GM23338 (cell line): ENCODE measurements at regions not wholly inside any gene's neighbourhood (a gene's known extent, or its start where the extent isn't known, plus 50 kb on each side); places are given as distances from the start of the nearest gene placed in this dataset.

Source experiments
- ATAC-seq: fragments of 200-7000 bp; cut with Tn5 transposase; 3 replicates; pipeline ENCODE4 v1.9.1; 2020
- DNase-seq: peaks from one replicate; pipeline ENCODE4 v3.0.0-alpha.2; 2015; ENCODE audit warnings: low spot score
- H2AFZ ChIP-seq: fragments of 200-600 bp; sonication (generic); 2 replicates; pipeline ENCODE4 v1.8.0; 2016; ENCODE audit warnings: antibody characterized with exemption, mild to moderate bottlenecking, moderate library complexity
- H3F3A ChIP-seq: fragments of 200-600 bp; sonication (generic); replicated peaks from 2 replicates; pipeline ENCODE4 v1.8.0; 2017; ENCODE audit warnings: antibody characterized with exemption, mixed run types, low read depth
- H3K27ac ChIP-seq: fragments of 200-600 bp; sonication (generic); 2 replicates; pipeline ENCODE4 v1.6.1; 2016; ENCODE audit warnings: low read depth
- H3K27me3 ChIP-seq: fragments of 200-600 bp; sonication (generic); 2 replicates; pipeline ENCODE4 v1.8.0; 2016; ENCODE audit warnings: mild to moderate bottlenecking, mixed run types, moderate library complexity; ENCODE audit not compliant: insufficient read depth
- H3K36me3 ChIP-seq: fragments of 200-600 bp; sonication (generic); 2 replicates; pipeline ENCODE4 v1.8.0; 2016; ENCODE audit warnings: mild to moderate bottlenecking; ENCODE audit not compliant: insufficient read depth
- H3K4me1 ChIP-seq: fragments of 200-600 bp; sonication (generic); 2 replicates; pipeline ENCODE4 v1.8.0; 2016; ENCODE audit warnings: mild to moderate bottlenecking, moderate library complexity; ENCODE audit not compliant: insufficient read depth
- H3K4me2 ChIP-seq: fragments of 200-600 bp; sonication (generic); 2 replicates; pipeline ENCODE4 v1.7.1; 2017; ENCODE audit warnings: mixed run types
- H3K4me3 ChIP-seq: fragments of 200-600 bp; sonication (generic); 2 replicates; pipeline ENCODE4 v1.6.1; 2016; ENCODE audit warnings: mixed run types
- H3K79me2 ChIP-seq: fragments of 200-600 bp; sonication (generic); replicated peaks from 2 replicates; pipeline ENCODE4 v1.8.0; 2017; ENCODE audit warnings: mild to moderate bottlenecking; ENCODE audit not compliant: insufficient read depth
- H3K9me2 ChIP-seq: fragments of 200-600 bp; sonication (generic); 2 replicates; pipeline ENCODE4 v1.8.0; 2017; ENCODE audit not compliant: insufficient read depth
- H4K20me1 ChIP-seq: fragments of 200-600 bp; sonication (generic); replicated peaks from 2 replicates; pipeline ENCODE4 v1.8.0; 2017; ENCODE audit warnings: mild to moderate bottlenecking; ENCODE audit not compliant: insufficient read depth
- H3K27ac Mint-ChIP-seq: 2 replicates; pipeline ENCODE4 v1.8.0; 2020; ENCODE audit warnings: inconsistent platforms, mild to moderate bottlenecking, moderate library complexity, mixed read lengths
- H3K27me3 Mint-ChIP-seq: 3 replicates; pipeline ENCODE4 v1.8.0; 2022; ENCODE audit warnings: low read depth, mild to moderate bottlenecking, moderate library complexity, mixed read lengths, inconsistent platforms; ENCODE audit not compliant: insufficient read depth, poor library complexity
- H3K36me3 Mint-ChIP-seq: 3 replicates; pipeline ENCODE4 v1.8.0; 2021; ENCODE audit warnings: low read depth, mild to moderate bottlenecking, inconsistent platforms, moderate library complexity, mixed read lengths
- H3K4me1 Mint-ChIP-seq: 3 replicates; pipeline ENCODE4 v1.8.0; 2020; ENCODE audit warnings: mild to moderate bottlenecking, inconsistent platforms, mixed read lengths
- H3K4me3 Mint-ChIP-seq: 3 replicates; pipeline ENCODE4 v1.8.0; 2021; ENCODE audit warnings: moderate library complexity, mild to moderate bottlenecking, inconsistent platforms, mixed read lengths
- H3K9me3 Mint-ChIP-seq: 3 replicates; pipeline ENCODE4 v1.8.0; 2020; ENCODE audit warnings: moderate library complexity, mild to moderate bottlenecking, inconsistent platforms, mixed read lengths
- CREB1 ChIP-seq: fragments of 250-450 bp; sonication (Bioruptor Pico); IDR thresholded peaks from 2 replicates; pipeline ENCODE4 v1.5.0; 2020; ENCODE audit warnings: low read depth, mild to moderate bottlenecking, moderate library complexity
- EZH2 ChIP-seq: fragments of 200-600 bp; sonication (generic); IDR thresholded peaks from one replicate; pipeline ENCODE4 v1.8.0; 2017; ENCODE audit warnings: antibody characterized with exemption, mild to moderate bottlenecking, low read depth; ENCODE audit not compliant: unreplicated experiment
- JUNB ChIP-seq: IDR thresholded peaks from one replicate; pipeline ENCODE4 v1.6.1; 2016; ENCODE audit warnings: antibody characterized with exemption; ENCODE audit not compliant: unreplicated experiment
- NANOG ChIP-seq: IDR thresholded peaks from 2 replicates; pipeline ENCODE4 v1.6.1; 2016; ENCODE audit warnings: antibody characterized with exemption, borderline replicate concordance
- POLR2AphosphoS5 ChIP-seq: IDR thresholded peaks from 2 replicates; pipeline ENCODE4 v1.6.1; 2016; ENCODE audit warnings: antibody characterized with exemption, low read depth
- ZNF114 ChIP-seq: fragments of 250-450 bp; sonication (Bioruptor Pico); IDR thresholded peaks from 2 replicates; pipeline ENCODE4 v1.5.0; 2020; ENCODE audit warnings: mild to moderate bottlenecking, moderate library complexity
- ZNF331 ChIP-seq: fragments of 250-450 bp; sonication (Bioruptor Pico); IDR thresholded peaks from 2 replicates; pipeline ENCODE4 v1.5.0; 2020; ENCODE audit warnings: low read depth, mild to moderate bottlenecking, moderate library complexity
- TF ChIP-seq, protein P1 (sequence below): IDR thresholded peaks from 2 replicates; pipeline ENCODE4 v1.6.1; 2016; ENCODE audit warnings: antibody characterized with exemption
- TF ChIP-seq, protein P2 (sequence below): fragments of 250-450 bp; sonication (Bioruptor Pico); IDR thresholded peaks from 2 replicates; pipeline ENCODE4 v1.5.0; 2020; ENCODE audit warnings: mild to moderate bottlenecking, moderate library complexity
- TF ChIP-seq, protein P3 (sequence below), 2 experiments: fragments of 200-600 bp in 1 of 2; sonication (generic) in 1 of 2; conservative IDR thresholded peaks; 2 replicates each; pipeline versions ENCODE4 v1.5.1 to v1.6.1; 2016 to 2017; ENCODE audit warnings: antibody characterized with exemption in 2 of 2, low read depth in 2 of 2, mild to moderate bottlenecking in 2 of 2, moderate library complexity in 1 of 2

DNA sequence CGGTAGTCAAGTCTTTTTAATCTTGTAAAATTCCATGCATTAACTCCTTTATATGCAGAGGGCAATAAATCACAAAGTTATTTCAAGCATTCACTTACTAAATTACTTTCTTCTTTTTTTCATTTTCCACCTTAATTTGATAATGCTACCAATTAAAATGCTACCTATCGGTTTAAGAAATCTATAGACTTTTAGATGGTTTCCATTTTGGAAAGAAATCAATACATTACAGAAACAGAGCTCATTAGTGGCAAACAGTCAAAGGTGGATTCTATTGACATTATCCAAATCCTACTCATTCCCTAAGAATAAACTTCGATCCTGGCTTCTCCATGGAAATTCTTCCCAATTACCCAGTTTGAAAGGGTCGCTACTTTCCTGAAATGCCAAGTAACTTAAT, 176.5 kb downstream of the MREG start:
- TF ChIP-seq NANOG (no peak), ZNF331 (CRISPR knock-in tag) (no peak), CREB1 (no peak), POLR2AphosphoS5 (no peak)
- TF ChIP-seq, protein P1, sequence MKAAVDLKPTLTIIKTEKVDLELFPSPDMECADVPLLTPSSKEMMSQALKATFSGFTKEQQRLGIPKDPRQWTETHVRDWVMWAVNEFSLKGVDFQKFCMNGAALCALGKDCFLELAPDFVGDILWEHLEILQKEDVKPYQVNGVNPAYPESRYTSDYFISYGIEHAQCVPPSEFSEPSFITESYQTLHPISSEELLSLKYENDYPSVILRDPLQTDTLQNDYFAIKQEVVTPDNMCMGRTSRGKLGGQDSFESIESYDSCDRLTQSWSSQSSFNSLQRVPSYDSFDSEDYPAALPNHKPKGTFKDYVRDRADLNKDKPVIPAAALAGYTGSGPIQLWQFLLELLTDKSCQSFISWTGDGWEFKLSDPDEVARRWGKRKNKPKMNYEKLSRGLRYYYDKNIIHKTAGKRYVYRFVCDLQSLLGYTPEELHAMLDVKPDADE, result no peak
- no peaks in the 10 kb centered on the region for H3K36me3 ChIP-seq
- Mint-ChIP-seq H3K36me3 (no peaks in the 10 kb centered on the region), H3K27ac (no peak overlapping the region), H3K9me3 (no peaks in the 10 kb centered on the region), H3K4me3 (no peak overlapping the region), H3K27me3 (peaks cover 2% of the 10 kb centered on the region), H3K4me1 (peaks cover 8% of the 10 kb centered on the region)
- H3K4me3 ChIP-seq, result no peak overlapping the region
- no peak overlapping the region for H2AFZ ChIP-seq
- H4K20me1 ChIP-seq, result no peaks in the 10 kb centered on the region
- H3K4me2 ChIP-seq, result no peak overlapping the region
- H3K27ac ChIP-seq, result no peak overlapping the region
- H3K9me2 ChIP-seq, result no peaks in the 10 kb centered on the region
- no peaks in the 10 kb centered on the region for H3K79me2 ChIP-seq
- H3K4me1 ChIP-seq, result no peaks in the 10 kb centered on the region
- no peak for DNase-seq
- H3F3A ChIP-seq, result no peaks in the 10 kb centered on the region
- ATAC-seq, result no peak
- no peaks in the 10 kb centered on the region for H3K27me3 ChIP-seq

DNA sequence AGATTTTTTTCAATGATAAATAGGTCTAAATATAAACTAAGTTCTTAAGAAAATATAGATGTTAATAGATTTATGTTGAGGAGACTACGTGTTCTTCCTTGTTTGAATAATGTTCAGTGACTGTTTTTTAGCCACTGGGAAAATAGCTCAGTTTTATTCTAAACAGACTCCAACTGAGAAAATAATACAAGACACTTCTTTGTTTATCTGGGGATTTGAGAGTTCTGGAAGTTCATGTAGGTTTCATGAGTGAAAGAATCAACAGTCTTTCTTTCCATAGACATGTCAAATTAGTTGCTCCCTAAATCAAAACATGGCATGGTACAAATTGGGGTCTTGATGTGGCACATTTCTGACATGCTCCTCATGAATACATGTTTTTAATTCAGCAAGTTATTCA, 177.7 kb downstream of the MREG start:
- no peaks in the 10 kb centered on the region for H3K9me2 ChIP-seq
- Mint-ChIP-seq H3K36me3 (no peaks in the 10 kb centered on the region), H3K4me3 (no peak overlapping the region), H3K27ac (no peak overlapping the region), H3K27me3 (peaks cover 2% of the 10 kb centered on the region), H3K9me3 (no peaks in the 10 kb centered on the region), H3K4me1 (peaks cover 8% of the 10 kb centered on the region)
- no peak overlapping the region for H3K4me2 ChIP-seq
- no peaks in the 10 kb centered on the region for H3K27me3 ChIP-seq
- TF ChIP-seq POLR2AphosphoS5, result no peak
- TF ChIP-seq NANOG, result no peak
- TF ChIP-seq CREB1, result no peak
- no peak for TF ChIP-seq JUNB
- TF ChIP-seq, protein P2, sequence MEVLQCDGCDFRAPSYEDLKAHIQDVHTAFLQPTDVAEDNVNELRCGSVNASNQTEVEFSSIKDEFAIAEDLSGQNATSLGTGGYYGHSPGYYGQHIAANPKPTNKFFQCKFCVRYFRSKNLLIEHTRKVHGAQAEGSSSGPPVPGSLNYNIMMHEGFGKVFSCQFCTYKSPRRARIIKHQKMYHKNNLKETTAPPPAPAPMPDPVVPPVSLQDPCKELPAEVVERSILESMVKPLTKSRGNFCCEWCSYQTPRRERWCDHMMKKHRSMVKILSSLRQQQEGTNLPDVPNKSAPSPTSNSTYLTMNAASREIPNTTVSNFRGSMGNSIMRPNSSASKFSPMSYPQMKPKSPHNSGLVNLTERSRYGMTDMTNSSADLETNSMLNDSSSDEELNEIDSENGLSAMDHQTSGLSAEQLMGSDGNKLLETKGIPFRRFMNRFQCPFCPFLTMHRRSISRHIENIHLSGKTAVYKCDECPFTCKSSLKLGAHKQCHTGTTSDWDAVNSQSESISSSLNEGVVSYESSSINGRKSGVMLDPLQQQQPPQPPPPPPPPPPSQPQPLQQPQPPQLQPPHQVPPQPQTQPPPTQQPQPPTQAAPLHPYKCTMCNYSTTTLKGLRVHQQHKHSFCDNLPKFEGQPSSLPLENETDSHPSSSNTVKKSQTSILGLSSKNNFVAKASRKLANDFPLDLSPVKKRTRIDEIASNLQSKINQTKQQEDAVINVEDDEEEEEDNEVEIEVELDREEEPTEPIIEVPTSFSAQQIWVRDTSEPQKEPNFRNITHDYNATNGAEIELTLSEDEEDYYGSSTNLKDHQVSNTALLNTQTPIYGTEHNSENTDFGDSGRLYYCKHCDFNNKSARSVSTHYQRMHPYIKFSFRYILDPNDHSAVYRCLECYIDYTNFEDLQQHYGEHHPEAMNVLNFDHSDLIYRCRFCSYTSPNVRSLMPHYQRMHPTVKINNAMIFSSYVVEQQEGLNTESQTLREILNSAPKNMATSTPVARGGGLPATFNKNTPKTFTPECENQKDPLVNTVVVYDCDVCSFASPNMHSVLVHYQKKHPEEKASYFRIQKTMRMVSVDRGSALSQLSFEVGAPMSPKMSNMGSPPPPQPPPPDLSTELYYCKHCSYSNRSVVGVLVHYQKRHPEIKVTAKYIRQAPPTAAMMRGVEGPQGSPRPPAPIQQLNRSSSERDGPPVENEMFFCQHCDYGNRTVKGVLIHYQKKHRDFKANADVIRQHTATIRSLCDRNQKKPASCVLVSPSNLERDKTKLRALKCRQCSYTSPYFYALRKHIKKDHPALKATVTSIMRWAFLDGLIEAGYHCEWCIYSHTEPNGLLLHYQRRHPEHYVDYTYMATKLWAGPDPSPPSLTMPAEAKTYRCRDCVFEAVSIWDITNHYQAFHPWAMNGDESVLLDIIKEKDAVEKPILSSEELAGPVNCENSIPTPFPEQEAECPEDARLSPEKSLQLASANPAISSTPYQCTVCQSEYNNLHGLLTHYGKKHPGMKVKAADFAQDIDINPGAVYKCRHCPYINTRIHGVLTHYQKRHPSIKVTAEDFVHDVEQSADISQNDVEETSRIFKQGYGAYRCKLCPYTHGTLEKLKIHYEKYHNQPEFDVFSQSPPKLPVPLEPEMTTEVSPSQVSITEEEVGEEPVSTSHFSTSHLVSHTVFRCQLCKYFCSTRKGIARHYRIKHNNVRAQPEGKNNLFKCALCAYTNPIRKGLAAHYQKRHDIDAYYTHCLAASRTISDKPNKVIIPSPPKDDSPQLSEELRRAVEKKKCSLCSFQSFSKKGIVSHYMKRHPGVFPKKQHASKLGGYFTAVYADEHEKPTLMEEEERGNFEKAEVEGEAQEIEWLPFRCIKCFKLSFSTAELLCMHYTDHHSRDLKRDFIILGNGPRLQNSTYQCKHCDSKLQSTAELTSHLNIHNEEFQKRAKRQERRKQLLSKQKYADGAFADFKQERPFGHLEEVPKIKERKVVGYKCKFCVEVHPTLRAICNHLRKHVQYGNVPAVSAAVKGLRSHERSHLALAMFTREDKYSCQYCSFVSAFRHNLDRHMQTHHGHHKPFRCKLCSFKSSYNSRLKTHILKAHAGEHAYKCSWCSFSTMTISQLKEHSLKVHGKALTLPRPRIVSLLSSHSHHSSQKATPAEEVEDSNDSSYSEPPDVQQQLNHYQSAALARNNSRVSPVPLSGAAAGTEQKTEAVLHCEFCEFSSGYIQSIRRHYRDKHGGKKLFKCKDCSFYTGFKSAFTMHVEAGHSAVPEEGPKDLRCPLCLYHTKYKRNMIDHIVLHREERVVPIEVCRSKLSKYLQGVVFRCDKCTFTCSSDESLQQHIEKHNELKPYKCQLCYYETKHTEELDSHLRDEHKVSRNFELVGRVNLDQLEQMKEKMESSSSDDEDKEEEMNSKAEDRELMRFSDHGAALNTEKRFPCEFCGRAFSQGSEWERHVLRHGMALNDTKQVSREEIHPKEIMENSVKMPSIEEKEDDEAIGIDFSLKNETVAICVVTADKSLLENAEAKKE (CRISPR knock-in tag), result no peak
- TF ChIP-seq, protein P3, sequence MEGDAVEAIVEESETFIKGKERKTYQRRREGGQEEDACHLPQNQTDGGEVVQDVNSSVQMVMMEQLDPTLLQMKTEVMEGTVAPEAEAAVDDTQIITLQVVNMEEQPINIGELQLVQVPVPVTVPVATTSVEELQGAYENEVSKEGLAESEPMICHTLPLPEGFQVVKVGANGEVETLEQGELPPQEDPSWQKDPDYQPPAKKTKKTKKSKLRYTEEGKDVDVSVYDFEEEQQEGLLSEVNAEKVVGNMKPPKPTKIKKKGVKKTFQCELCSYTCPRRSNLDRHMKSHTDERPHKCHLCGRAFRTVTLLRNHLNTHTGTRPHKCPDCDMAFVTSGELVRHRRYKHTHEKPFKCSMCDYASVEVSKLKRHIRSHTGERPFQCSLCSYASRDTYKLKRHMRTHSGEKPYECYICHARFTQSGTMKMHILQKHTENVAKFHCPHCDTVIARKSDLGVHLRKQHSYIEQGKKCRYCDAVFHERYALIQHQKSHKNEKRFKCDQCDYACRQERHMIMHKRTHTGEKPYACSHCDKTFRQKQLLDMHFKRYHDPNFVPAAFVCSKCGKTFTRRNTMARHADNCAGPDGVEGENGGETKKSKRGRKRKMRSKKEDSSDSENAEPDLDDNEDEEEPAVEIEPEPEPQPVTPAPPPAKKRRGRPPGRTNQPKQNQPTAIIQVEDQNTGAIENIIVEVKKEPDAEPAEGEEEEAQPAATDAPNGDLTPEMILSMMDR (conservative IDR thresholded peaks at IDR 0.05; ENCODE audit: low read depth in 2 of 2), result no peak
- no peak for TF ChIP-seq EZH2
- no peak for TF ChIP-seq ZNF114 (CRISPR knock-in tag)
- ATAC-seq (no peak), DNase-seq (no peak)
- no peaks in the 10 kb centered on the region for H3K79me2 ChIP-seq
- no peak overlapping the region for H3K4me3 ChIP-seq
- H4K20me1 ChIP-seq, result no peaks in the 10 kb centered on the region
- H3K27ac ChIP-seq, result no peak overlapping the region
- no peaks in the 10 kb centered on the region for H3K36me3 ChIP-seq
- no peaks in the 10 kb centered on the region for H3F3A ChIP-seq
- peak overlapping the region; percentile 21; the same call in 1 of the 2 replicates for H2AFZ ChIP-seq
- no peaks in the 10 kb centered on the region for H3K4me1 ChIP-seq
